A673 (cell line): ENCODE measurements at regions not wholly inside any gene's neighbourhood (a gene's known extent, or its start where the extent isn't known, plus 50 kb on each side); places are given as distances from the start of the nearest gene placed in this dataset.

Experiments used
- EZH2 ChIP-seq: fragments of 200-600 bp; sonication (generic); IDR thresholded peaks from 2 replicates; pipeline ENCODE4 v1.6.1; 2017; ENCODE audit warnings: borderline replicate concordance, low read depth, mild to moderate bottlenecking, mixed read lengths, antibody characterized with exemption, low read length; ENCODE audit not compliant: poor library complexity, severe bottlenecking
- TF ChIP-seq, protein P1 (sequence below): fragments of 300-800, 200-600 bp; sonication (generic); conservative IDR thresholded peaks from 2 replicates; pipeline ENCODE4 v1.5.1; 2017; ENCODE audit warnings: low read depth, mild to moderate bottlenecking, antibody characterized with exemption, low read length, moderate library complexity, mixed read lengths

DNA sequence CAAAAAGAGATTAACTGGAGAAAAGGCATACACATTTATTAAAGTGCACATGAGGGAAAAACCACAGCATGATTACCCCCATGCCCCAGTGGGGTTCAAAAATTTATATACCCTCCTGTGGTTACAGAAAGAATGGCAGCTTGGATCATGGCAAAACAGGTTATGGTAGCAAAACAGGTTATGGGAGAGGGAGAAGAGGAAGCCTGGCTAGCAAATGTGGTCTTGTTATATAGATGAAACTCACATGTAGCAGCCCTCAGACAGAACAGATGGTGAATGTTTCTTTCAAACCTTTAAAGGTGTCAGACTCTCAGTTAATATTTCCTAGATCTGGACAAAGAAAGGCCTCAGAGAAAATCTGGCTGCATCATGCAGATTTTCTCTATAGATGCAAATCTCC is 178.2 kb upstream of the ZC3H15 start:
- no peak for TF ChIP-seq EZH2
- TF ChIP-seq, protein P1, sequence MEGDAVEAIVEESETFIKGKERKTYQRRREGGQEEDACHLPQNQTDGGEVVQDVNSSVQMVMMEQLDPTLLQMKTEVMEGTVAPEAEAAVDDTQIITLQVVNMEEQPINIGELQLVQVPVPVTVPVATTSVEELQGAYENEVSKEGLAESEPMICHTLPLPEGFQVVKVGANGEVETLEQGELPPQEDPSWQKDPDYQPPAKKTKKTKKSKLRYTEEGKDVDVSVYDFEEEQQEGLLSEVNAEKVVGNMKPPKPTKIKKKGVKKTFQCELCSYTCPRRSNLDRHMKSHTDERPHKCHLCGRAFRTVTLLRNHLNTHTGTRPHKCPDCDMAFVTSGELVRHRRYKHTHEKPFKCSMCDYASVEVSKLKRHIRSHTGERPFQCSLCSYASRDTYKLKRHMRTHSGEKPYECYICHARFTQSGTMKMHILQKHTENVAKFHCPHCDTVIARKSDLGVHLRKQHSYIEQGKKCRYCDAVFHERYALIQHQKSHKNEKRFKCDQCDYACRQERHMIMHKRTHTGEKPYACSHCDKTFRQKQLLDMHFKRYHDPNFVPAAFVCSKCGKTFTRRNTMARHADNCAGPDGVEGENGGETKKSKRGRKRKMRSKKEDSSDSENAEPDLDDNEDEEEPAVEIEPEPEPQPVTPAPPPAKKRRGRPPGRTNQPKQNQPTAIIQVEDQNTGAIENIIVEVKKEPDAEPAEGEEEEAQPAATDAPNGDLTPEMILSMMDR, result no peak
